Esophagus squamous epithelium (tissue), 4 donors: ENCODE measurements at regions not wholly inside any gene's neighbourhood (a gene's known extent, or its start where the extent isn't known, plus 50 kb on each side); places are given as distances from the start of the nearest gene placed in this dataset.

ENCODE experiments used
- POLR2A ChIP-seq, 4 donors: fragments of 450-650 bp; IDR thresholded peaks; one replicate each; pipeline ENCODE4 v1.6.1; 2017; ENCODE audit warnings: antibody characterized with exemption in 4 of 4, mild to moderate bottlenecking in 4 of 4, moderate library complexity in 3 of 4
- TF ChIP-seq, protein P1 (sequence below), 6 experiments: fragments of 450-650 bp in 4 of 6; fragments of 200-600 bp in 2 of 6; sonication (generic) in 2 of 6; IDR thresholded peaks; one replicate each; pipeline ENCODE4 v1.5.1; 2016 to 2019; ENCODE audit warnings: antibody characterized with exemption in 6 of 6, mild to moderate bottlenecking in 4 of 6, moderate library complexity in 4 of 6

DNA sequence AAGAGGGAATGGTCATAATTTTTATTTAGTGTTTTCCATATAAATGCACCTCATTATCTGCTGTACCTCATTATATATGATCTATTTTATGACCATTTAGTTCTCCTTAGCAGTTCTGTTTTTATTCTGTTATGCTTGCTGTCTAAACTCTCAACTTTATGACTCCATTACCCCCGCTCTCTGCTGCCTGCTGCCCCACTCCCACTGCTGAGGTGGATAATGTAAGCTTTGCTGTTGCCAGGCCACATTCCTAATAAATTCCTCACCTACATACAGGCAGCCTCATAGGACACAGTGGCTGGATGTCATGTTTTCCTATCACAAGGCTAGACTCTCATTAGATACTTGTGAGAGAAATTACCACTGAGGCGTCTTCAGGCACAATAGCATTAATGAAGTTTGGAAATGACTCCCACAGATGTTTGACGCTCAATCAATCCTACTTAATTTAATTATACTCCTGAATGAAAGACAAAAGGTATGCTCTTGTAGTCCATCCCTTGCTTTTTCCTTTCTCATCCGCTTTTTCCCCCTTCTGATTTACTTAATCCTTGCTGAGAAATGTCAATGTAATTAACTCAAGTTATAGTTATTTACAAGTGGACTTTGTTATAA lies 497.5 kb upstream of the IGFBP7 start:
- TF ChIP-seq POLR2A (IDR thresholded peaks at IDR 0.05) = no peak
- TF ChIP-seq, protein P1, sequence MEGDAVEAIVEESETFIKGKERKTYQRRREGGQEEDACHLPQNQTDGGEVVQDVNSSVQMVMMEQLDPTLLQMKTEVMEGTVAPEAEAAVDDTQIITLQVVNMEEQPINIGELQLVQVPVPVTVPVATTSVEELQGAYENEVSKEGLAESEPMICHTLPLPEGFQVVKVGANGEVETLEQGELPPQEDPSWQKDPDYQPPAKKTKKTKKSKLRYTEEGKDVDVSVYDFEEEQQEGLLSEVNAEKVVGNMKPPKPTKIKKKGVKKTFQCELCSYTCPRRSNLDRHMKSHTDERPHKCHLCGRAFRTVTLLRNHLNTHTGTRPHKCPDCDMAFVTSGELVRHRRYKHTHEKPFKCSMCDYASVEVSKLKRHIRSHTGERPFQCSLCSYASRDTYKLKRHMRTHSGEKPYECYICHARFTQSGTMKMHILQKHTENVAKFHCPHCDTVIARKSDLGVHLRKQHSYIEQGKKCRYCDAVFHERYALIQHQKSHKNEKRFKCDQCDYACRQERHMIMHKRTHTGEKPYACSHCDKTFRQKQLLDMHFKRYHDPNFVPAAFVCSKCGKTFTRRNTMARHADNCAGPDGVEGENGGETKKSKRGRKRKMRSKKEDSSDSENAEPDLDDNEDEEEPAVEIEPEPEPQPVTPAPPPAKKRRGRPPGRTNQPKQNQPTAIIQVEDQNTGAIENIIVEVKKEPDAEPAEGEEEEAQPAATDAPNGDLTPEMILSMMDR (IDR thresholded peaks at IDR 0.05) = no peak
